ENCODE measurements at regions not wholly inside any gene's neighbourhood (a gene's known extent, or its start where the extent isn't known, plus 50 kb on each side); places are given as distances from the start of the nearest gene placed in this dataset.
"Not testable (repeated sequence)": the region's sequence is repeated elsewhere in the genome, so short reads cannot be mapped to it uniquely, and the experiment has no call there.

GRCh38 chr10:52505341-52505740 lies 191.3 kb downstream of the DKK1 start:
- TF ChIP-seq CTCF, POLR2A (IDR thresholded peaks at IDR 0.05): not testable (repeated sequence)
